ENCODE measurements at regions not wholly inside any gene's neighbourhood (a gene's known extent, or its start where the extent isn't known, plus 50 kb on each side); places are given as distances from the start of the nearest gene placed in this dataset.

GRCh38 chr2:215699700-215700538 is 264.1 kb upstream of the FN1 start:
- no peaks in the 10 kb centered on the region for H3K9me3 ChIP-seq (ENCODE audit: low read depth, low read length)
- no peak for DNase-seq (ENCODE audit: insufficient read length, low spot score, missing footprints)
- no peak for TF ChIP-seq CTCF (IDR thresholded peaks at IDR 0.05; ENCODE audit: extremely low read depth, low read depth, low read length)
- no peaks in the 10 kb centered on the region for H3K36me3 ChIP-seq (ENCODE audit: insufficient read depth, low read length)
- H3K79me2 ChIP-seq (ENCODE audit: insufficient read depth, low read length), result no peaks in the 10 kb centered on the region
- no peaks in the 10 kb centered on the region for H3K27me3 ChIP-seq (ENCODE audit: insufficient read depth, low read length)
- H4K20me1 ChIP-seq (ENCODE audit: insufficient read depth, low read length), result no peaks in the 10 kb centered on the region
- H3K4me1 ChIP-seq (ENCODE audit: insufficient read depth, low read length), result peaks cover 26% of the 10 kb centered on the region
- no peak overlapping the region for H3K4me3 ChIP-seq (ENCODE audit: insufficient read depth, low read length)
- H3K4me2 ChIP-seq (ENCODE audit: insufficient read depth, low read length), result peak overlapping the region; percentile 2
- H3K27ac ChIP-seq (ENCODE audit: low read depth, low read length), result peak overlapping the region; percentile 93
- no peak overlapping the region for H2AFZ ChIP-seq (ENCODE audit: low read length)

GRCh38 chr2:215699018-215699417 is 263.1 kb upstream of the FN1 start:
- Histone ChIP-seq H3K27me3 (ENCODE audit: insufficient read depth, low read length) (no peaks in the 10 kb centered on the region), H3K27ac (ENCODE audit: low read depth, low read length) (peak overlapping the region; percentile 93)

GRCh38 chr2:215698566-215698965 is 262.7 kb upstream of the FN1 start:
- no peak overlapping the region for H3K4me3 ChIP-seq (ENCODE audit: insufficient read depth, low read length)
- H3K27ac ChIP-seq (ENCODE audit: low read depth, low read length), result peak overlapping the region; percentile 93
- peaks cover 36% of the 10 kb centered on the region for H3K4me1 ChIP-seq (ENCODE audit: insufficient read depth, low read length)
- no peak overlapping the region for H3K4me2 ChIP-seq (ENCODE audit: insufficient read depth, low read length)
- no peaks in the 10 kb centered on the region for H3K79me2 ChIP-seq (ENCODE audit: insufficient read depth, low read length)
- H3K27me3 ChIP-seq (ENCODE audit: insufficient read depth, low read length), result no peaks in the 10 kb centered on the region
- no peaks in the 10 kb centered on the region for H3K36me3 ChIP-seq (ENCODE audit: insufficient read depth, low read length)
- DNase-seq (ENCODE audit: insufficient read length, low spot score, missing footprints), result peak; percentile 60
- no peak overlapping the region for H2AFZ ChIP-seq (ENCODE audit: low read length)
- no peaks in the 10 kb centered on the region for H3K9me3 ChIP-seq (ENCODE audit: low read depth, low read length)
- no peaks in the 10 kb centered on the region for H4K20me1 ChIP-seq (ENCODE audit: insufficient read depth, low read length)
- no peak for TF ChIP-seq CTCF (IDR thresholded peaks at IDR 0.05; ENCODE audit: extremely low read depth, low read depth, low read length)

More at GRCh38 chr2:215699018-215699417, 263.1 kb upstream of the FN1 start:
- no peaks in the 10 kb centered on the region for H3K36me3 ChIP-seq (ENCODE audit: insufficient read depth, low read length)
- no peak overlapping the region for H2AFZ ChIP-seq (ENCODE audit: low read length)
- H3K4me3 ChIP-seq (ENCODE audit: insufficient read depth, low read length), result no peak overlapping the region
- no peaks in the 10 kb centered on the region for H3K9me3 ChIP-seq (ENCODE audit: low read depth, low read length)
- H4K20me1 ChIP-seq (ENCODE audit: insufficient read depth, low read length), result no peaks in the 10 kb centered on the region
- DNase-seq (ENCODE audit: insufficient read length, low spot score, missing footprints), result no peak
- H3K4me1 ChIP-seq (ENCODE audit: insufficient read depth, low read length), result peaks cover 31% of the 10 kb centered on the region
- TF ChIP-seq CTCF (IDR thresholded peaks at IDR 0.05; ENCODE audit: extremely low read depth, low read depth, low read length), result no peak
- H3K4me2 ChIP-seq (ENCODE audit: insufficient read depth, low read length), result no peak overlapping the region
- no peaks in the 10 kb centered on the region for H3K79me2 ChIP-seq (ENCODE audit: insufficient read depth, low read length)

- H3K36me3 ChIP-seq (ENCODE audit: insufficient read depth, low read length), result no peaks in the 10 kb centered on the region
- no peak overlapping the region for H3K4me2 ChIP-seq (ENCODE audit: insufficient read depth, low read length)
- H3K9me3 ChIP-seq (ENCODE audit: low read depth, low read length), result no peaks in the 10 kb centered on the region
- H3K27me3 ChIP-seq (ENCODE audit: insufficient read depth, low read length), result no peaks in the 10 kb centered on the region
- no peak for TF ChIP-seq CTCF (IDR thresholded peaks at IDR 0.05; ENCODE audit: extremely low read depth, low read depth, low read length)
- H3K4me1 ChIP-seq (ENCODE audit: insufficient read depth, low read length), result peaks cover 46% of the 10 kb centered on the region
- H3K27ac ChIP-seq (ENCODE audit: low read depth, low read length), result peak overlapping the region; percentile 93
- H3K79me2 ChIP-seq (ENCODE audit: insufficient read depth, low read length), result no peaks in the 10 kb centered on the region
- H2AFZ ChIP-seq (ENCODE audit: low read length), result no peak overlapping the region
- H3K4me3 ChIP-seq (ENCODE audit: insufficient read depth, low read length), result no peak overlapping the region
- no peak for DNase-seq (ENCODE audit: insufficient read length, low spot score, missing footprints)
- no peaks in the 10 kb centered on the region for H4K20me1 ChIP-seq (ENCODE audit: insufficient read depth, low read length)
Measured at GRCh38 chr2:215697496-215697895, 261.6 kb upstream of the FN1 start.

Data from osteoblast (primary cell).